GM18502 (cell line): ENCODE measurements at regions not wholly inside any gene's neighbourhood (a gene's known extent, or its start where the extent isn't known, plus 50 kb on each side); places are given as distances from the start of the nearest gene placed in this dataset.
"Not testable (repeated sequence)": the region's sequence is repeated elsewhere in the genome, so short reads cannot be mapped to it uniquely, and the experiment has no call there.

Experiments used
- ATAC-seq: cut with Tn5 transposase; IDR thresholded peaks from one replicate; pipeline ENCODE4 v1.9.1; 2021; ENCODE audit warnings: mild to moderate bottlenecking; ENCODE audit not compliant: unreplicated experiment, poor library complexity

DNA sequence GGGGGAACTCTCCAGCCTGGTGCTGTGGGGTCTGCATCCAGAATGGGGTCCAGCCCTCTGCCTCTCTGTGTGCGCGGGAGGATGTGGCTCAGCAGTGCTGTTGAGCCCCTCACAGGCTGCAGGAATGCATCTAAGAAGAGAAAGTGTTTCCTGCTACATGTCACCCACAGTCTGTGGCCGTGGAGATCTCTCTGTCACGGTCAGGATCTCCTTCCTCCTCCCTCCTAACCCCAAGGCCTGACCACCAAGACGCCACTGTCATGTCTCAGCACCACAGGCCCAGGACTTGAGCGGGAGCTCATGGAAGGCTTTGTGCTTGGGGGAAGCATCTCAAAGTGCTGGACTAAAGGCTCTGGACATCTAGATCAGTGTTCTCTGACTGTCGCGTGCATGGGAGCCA is 90.1 kb downstream of the SREK1 start:
- ATAC-seq: no peak

DNA sequence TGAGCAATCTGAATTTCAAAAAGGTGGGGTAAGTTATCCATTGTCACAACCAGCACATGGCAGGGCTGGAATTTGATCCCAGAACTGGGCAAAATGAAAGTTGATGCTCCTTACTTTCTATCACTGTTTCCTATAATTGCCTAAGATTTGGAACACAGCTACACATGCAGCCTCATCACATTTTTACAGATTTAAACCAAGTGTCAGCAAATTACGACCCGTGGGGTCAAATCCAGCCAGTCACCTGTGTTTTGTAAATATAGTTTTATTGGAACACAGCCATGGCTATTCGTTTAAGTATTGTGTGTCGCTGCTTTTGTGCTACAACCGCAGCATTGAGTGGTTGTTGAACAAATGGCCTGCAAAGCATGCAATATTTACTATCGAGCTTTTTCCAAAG is 94.3 kb downstream of the SREK1 start:
- no peak for ATAC-seq

DNA sequence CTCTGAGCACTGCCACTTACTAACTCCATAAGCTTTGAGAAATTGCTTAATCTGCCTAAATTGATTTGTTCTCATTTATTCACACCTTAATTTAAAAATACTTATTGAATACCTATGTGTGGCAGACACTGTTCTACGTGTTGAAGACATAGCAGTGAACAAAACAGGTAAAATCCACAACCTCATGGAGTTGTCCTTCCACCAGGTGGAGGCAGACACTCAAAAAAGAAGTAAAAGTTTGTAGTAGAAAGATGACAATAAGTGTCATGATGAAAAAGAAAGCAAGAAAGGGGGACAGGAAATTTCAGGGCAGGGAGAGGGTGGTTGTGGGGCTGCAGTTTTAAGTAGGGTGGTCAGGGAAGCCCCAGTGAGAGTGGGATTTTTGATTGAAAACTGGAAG is 94.9 kb downstream of the SREK1 start:
- ATAC-seq: no peak

DNA sequence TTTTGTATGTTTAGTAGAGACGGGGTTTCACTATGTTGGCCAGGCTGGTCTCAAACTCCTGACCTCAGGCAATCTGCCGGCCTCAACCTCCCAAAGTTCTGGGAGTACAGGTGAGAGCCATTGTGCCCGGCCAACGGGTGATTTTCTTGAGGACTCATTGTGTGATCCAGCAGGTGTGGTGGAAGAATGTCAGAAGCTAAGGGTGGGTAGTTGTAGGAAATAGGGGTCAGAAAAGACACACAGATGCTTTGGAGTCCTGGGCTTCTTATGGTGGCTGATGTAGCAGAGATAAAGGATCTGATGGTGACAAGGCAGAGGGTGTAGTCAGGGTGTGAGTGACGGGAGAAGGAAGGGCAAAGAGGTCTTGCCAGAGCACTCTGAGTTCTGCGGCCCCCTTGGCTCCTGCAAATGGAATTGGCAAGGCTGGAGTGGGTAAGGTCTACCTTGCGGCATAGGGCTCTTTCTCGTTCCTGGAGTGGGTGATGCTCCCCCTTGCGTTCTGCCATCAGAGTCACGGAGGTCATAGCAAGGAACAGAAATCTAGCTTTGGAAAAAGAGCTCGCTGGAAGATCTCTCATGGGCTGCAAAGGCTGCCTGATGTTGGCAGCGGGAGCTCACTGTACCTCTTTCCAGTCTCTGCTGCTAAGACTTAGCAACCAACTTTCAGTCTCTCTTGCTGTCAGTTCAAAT is 97.2 kb downstream of the SREK1 start:
- no peak for ATAC-seq

DNA sequence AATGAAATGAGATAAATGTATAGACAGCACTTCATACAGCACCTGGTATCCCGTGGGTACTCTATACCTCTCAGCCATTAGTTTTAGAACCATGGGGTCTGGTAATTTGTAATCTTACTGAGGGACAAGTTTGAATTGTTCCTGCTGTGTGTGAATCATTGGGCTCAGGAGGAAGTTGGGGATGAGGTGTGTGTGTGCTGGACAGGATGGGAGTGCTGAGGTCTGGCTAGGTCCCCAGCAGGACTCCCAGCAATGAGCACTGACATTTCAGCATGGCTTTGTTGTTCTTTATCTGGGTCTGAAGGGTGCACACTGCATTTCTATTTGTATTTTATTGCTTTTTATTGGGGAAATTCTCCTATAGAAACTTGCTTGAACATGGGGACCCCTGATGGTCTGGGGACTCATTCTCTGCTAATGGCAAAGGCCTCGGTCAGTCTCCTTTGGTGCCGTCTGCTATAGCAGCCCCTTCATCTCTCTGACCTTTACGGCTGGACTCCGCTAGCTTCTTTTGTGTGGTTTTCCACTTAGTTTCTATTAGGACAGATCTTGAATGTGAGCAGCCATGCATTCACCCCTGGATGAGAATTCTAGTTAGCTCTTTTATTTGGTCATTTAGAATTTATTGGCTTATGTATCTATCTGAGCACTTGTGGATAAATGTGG is 98.1 kb downstream of the SREK1 start:
- no peak for ATAC-seq

DNA sequence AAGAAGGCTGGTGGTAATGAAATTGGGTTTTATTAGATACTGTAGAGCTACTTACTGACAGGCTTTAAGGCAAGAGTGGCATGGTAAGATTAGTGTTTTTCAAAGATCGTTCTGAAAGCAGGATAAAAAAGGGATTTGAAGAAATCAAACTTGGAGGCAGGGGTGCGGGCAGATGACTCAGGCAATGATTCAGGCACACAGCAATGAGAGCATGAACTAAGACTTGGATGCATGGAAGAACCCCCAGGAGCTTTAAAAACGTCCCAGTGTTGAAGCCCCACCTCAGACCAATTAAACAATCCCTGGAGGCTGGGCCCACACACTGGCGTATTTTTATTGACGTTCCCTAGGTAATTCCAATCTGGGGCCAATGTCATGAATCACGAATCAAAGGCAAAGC is 102.5 kb downstream of the SREK1 start:
- no peak for ATAC-seq

DNA sequence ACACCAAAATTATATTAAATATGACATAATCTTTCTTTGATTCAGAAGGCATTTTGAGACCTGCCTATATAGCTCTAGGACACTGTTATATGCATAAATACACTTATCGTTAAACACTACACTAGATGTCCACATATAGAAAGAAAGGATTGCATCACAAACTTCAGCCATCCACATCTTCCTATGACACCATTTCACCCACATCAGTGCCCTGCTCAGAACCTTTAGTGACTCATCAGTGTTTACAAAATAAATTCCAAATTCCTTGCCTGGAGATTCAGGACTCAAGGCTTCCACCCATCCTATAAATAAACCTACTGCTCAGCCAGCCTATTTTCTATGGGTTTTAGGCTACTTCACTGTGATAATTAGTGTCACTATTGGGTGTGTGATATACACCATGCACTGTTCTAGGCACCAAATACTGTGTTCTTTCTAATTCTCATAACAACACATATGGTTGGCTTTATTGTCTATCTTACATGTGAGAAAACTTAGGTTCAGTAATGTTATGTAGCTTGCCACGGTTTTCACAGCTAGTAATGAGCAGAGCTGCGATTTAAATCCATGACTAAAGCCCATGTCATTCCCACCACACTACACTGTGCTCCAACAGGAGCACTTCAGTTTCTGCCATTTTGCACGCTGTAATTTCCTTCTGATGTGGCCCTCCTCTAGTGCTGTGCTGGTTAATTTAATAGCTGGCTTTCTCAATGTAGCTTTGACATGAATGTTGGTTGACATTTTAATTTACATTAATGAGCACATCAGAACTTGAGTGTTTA is 103.3 kb downstream of the SREK1 start:
- no peak for ATAC-seq

DNA sequence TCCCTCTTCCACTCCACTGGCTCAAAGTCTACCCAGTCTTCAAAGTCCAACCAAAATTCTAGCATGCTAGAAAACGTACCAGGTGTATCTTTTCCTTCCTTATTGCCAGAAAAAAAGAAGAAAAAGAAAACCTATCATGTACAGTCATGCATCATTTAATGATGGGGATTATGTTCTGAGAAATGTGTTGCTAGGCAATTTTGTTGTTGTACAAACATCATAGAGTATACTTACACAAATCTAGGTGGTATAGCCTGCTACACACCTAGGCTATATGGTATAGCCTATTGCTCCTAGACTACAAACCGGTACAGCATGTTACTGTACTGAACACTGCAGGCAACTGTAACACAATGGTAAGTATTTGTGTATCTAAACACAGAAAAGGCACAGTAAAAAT is 104.8 kb downstream of the SREK1 start:
- ATAC-seq: no peak

DNA sequence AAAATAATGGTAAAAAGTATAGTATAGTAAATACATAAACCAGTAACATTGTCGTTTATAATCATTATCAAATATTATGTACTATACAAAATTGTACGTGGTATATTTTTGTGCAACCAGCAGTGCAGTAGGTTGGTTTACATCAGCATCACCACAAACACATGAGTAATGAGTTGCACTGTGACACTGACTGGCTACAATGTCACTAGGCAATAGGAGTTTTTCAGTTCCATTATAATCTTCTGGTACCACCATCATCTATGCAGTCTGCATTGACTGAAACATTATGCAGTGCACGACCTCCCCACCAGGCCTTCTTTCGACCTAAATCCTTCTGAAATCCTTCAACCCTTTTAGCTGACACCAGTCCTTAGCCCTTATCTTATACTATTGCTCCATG is 105.8 kb downstream of the SREK1 start:
- no peak for ATAC-seq

DNA sequence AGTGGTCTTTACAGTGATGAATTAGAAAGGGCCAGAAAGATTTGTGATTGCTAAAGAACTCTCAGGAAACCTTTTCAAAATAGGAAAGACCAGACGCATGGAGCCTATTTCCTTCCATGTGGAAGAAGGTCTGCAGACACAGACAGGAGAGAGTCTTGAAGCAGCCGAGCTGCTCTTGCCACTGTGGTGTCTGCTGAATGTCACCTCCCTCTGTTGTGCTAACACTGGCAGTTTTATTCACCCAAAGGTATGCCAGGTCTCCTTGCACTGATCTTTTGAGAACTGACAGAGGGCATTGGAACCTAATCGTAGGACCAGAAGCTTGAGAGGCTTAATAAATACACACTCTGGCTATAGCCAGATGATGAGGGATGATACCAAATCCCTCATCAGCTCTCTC is 108.7 kb downstream of the SREK1 start:
- no peak for ATAC-seq

DNA sequence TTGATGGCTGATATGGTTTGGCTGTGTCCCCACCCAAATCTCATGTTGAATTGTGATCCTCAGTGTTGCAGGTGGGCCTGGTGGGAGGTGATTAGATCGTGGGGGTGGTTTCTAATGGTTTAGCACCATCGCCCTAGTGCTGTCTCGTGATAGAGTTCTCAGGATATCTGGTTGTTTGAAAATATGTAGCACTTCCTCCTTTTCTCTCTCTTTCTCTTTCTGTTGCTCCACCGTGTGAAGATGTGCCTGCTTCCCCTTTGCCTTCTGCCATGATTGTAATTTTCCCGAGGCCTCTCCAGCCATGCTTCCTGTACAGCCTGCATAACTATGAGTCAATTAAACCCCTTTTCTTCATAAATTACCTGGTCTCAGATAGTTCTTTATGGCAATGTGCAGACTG is 111.6 kb downstream of the SREK1 start:
- no peak for ATAC-seq

DNA sequence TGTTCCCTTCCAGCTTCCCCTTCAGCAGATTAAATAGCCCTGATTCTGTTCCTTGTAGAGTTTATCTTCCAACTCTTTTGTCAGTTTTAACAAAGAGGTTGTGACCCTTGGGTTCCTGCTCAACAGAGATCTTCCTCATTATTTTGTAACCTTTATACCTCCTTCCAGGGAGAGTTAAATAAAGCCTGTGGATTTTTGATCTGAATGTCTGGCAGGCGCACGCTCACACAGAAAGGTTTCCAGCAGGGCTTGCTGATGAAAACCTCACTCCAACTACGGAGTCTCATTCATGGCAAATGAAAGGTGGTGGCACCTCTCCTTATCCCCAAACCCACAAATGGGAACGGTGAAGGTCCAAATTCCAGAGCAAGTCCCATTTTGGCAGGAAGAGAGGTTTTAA is 129.0 kb downstream of the SREK1 start:
- ATAC-seq: no peak

DNA sequence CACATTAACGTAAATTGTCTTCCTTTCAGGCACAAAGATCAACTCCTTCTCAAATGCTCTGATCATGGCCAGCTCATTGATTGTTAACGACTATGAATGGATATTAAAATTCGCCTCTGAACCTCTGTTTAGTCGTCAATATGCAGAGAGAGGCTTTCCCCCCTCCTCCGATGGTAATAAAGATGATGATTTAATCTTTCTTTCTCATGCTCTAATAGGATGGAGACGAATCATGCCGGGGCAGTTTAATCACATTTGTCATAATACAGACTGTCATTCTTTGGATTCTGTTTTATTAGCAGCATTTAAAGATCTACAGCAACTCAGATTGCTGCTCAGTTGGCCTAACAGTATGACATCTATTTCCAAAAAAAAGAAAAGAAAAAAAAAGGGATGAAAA is 132.9 kb downstream of the SREK1 start:
- no peak for ATAC-seq

DNA sequence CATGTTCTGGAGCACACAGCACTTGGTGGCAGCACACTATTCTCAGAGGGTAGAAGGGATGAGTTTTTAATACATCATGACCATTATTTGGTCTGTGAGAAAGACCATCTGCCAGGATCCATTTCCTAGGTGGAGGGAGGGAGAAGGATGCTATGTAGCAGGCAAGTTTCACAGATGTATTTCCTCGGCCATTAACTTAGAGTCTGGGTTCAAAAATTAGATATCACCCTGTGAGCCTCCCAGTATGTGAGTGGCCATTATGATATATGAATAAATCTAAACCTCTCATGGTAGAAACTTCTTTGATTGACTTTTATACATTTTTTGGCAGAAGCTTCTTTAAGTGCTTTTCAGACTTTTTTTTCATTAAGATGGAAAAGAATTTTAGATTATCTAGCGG is 133.9 kb downstream of the SREK1 start:
- ATAC-seq: no peak

DNA sequence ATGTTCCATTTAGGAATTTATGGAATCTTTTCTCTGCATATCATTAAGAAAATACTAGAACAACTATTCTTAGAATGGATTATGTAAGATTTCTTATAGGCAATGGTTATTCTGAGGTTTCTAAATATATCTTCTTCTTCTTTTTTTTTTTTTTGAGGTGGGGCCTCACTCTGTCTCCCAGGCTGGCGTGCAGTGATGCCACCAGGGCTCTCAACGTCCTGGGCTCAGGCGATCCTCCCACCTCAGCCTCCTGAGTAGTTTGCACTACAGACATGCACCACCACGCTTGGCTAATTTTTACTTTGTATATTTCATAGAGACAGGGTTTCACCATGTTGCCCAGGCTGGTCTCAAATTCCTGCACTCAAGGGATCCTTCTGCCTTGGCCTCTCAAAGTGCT is 137.2 kb downstream of the SREK1 start:
- ATAC-seq: no peak

DNA sequence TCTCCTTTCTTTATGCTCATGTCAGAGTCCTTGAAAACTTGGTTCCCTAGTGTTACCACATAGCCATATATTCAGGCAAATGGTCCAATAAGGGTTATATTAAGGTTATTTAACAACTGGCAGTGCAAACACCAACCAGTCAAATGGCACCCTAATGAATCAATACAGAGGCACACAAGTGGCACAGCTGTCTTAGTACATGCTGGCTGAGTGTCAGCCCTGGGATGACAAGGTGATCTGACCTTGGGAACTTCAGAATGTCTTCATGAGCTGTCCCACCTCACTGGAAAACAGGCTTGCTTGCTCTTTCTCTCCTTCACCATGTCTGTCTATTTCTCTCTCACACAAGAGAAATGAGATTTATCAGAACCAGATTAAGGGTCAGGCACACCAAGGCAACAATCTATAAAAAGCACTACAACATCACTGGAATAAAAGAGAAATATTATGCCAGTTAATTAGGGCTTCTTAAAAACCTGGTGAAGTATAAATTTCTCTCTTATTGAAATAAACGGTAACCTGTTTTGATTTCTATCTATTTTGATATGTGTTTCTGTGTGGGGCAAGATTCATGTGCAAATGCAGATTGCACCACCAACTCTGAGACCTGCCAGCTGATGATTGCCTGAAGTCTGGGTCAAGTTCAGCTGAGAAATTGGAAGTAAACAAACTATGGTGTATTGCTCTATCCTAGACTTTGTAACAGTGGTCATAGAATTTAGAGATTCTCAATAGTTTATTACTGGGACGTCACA is 140.7 kb downstream of the SREK1 start:
- no peak for ATAC-seq

DNA sequence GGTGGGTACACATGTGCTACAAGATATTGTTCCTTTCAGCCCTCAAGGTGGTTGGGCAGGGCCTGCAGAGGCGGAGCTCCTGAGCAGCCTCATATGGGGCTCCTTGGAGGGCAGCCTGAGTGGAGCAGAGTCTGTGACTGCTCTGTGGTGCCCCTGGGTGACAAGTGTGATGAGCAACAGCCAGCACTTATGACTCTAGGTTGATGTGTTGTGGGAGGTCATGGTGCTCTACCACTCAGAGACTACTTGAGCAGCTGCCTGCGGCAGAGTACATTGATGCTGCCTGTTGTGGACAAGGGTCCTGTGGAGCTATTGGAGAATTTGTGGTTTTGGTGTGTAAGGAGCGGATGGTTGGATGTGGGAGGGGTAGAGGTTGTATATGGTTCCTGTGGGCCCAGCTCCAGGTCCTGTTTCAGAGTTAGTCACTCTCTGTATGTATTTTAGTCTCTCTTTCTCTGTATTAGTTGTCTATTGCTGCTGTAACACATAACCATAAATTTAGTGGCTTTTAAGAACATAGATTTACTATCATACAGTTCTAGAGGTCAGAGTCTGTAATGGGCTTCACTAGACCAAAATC is 141.3 kb downstream of the SREK1 start:
- no peak for ATAC-seq

DNA sequence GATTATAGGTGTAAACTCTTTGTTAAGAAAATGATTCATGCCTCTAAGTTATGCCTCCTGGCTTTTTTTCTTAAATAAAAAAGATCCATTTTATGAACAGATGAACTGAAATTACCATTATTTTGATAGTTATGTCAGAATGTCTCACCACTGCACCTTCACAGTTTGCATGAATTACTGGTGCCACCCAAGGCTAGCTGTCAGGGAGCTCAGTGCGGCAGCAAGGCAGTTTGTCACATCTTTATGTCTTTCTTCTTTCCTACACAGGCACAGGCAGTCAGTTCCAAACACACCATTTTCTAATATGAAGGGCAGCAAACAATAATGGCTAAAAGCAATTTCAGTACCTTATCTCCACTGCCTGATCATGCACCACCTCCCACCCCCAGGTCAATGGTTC is 147.7 kb downstream of the SREK1 start:
- ATAC-seq: no peak

DNA sequence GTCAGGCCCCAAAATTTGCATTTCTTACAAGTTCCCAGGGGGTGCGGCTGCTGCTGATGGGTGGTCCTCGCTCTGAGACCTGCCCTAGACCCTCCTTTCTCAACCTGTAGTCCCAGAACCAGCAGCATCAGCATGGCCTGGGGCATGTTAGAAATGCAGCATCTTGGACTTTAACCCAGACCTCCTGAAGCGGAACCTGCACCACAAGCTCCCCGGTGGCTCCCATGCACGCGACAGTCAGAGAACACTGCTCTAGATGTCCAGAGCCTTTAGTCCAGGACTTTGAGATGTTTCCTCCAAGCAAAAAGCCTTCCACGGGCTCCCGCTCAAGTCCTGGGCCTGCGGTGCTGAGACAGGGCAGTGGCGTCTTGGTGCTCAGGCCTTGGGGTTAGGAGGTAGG is 149.8 kb downstream of the SREK1 start:
- ATAC-seq: not testable (repeated sequence)

DNA sequence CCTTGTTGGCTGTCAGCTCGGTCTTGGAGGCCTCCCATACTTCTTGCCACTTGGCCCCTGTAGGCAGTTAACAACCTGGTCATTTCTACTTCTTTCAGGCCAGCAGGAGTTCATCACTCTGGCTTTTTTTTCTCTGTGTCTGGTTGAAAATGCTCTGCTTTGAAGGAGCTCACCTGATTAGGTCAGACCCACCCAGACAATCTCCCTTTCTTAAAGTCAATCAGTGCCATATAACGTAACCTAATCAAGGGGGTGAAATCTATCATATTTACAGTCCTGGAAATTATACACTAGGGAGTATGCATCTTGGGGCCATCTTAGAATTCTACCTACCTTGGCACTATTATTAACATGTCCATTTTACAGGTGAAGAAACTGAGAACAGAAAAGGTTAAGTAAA is 155.4 kb downstream of the SREK1 start:
- ATAC-seq: no peak

DNA sequence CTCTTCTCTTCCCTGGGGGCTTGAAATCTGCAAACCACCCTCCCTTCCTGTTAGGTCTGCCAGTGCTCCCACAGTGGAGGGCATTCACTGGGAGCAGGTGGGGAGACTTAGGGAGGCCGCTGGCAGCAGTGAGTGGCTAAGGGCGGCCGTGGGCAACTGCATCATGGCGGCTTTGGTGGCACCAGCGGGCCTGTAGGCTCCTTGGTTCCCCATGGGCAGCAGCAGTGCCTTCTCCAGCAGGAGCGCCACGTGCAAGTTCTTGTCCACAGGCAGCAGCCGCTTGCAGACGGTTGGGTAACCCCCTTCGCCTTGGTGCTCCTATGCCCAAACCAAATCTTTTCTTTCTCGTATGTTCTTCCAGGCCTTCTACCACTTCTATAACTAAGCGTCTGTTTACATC is 158.2 kb downstream of the SREK1 start:
- no peak for ATAC-seq
